ENCODE measurements at regions not wholly inside any gene's neighbourhood (a gene's known extent, or its start where the extent isn't known, plus 50 kb on each side); places are given as distances from the start of the nearest gene placed in this dataset.

GRCh38 chr6:122289762-122290539, 109.5 kb upstream of the HSF2 start:
- peak overlapping the region; percentile 50 for H2AFZ ChIP-seq
- H3K4me1 ChIP-seq = peaks cover 5% of the 10 kb centered on the region
- no peaks in the 10 kb centered on the region for H3K27me3 ChIP-seq (ENCODE audit: control insufficient read depth, insufficient read depth, low read length)
- H3K27ac ChIP-seq = no peak overlapping the region
- H3K79me2 ChIP-seq = no peaks in the 10 kb centered on the region
- no peaks in the 10 kb centered on the region for H3K36me3 ChIP-seq (ENCODE audit: control insufficient read depth, insufficient read depth, low read length)
- H3K9ac ChIP-seq = no peak overlapping the region
- H3K4me2 ChIP-seq (ENCODE audit: low read length) = no peak overlapping the region
- TF ChIP-seq CTCF (IDR thresholded peaks at IDR 0.05) = peak; percentile 67
- H3K4me3 ChIP-seq (ENCODE audit: low read depth, low read length) = no peak overlapping the region
- H3K9me3 ChIP-seq (ENCODE audit: control insufficient read depth, low read length) = no peaks in the 10 kb centered on the region

GRCh38 chr6:122297010-122297409, 102.4 kb upstream of the HSF2 start:
- no peaks in the 10 kb centered on the region for H3K79me2 ChIP-seq
- no peaks in the 10 kb centered on the region for H3K9me3 ChIP-seq (ENCODE audit: control insufficient read depth, low read length)
- H3K27ac ChIP-seq = no peak overlapping the region
- H3K27me3 ChIP-seq (ENCODE audit: control insufficient read depth, insufficient read depth, low read length) = no peaks in the 10 kb centered on the region
- no peak for TF ChIP-seq CTCF (IDR thresholded peaks at IDR 0.05)
- no peak overlapping the region for H3K4me2 ChIP-seq (ENCODE audit: low read length)
- H3K36me3 ChIP-seq (ENCODE audit: control insufficient read depth, insufficient read depth, low read length) = no peaks in the 10 kb centered on the region
- H2AFZ ChIP-seq = no peak overlapping the region
- H3K9ac ChIP-seq = no peak overlapping the region
- H3K4me1 ChIP-seq = no peaks in the 10 kb centered on the region
- H3K4me3 ChIP-seq (ENCODE audit: low read depth, low read length) = no peak overlapping the region

- no peak overlapping the region for H3K4me2 ChIP-seq (ENCODE audit: low read length)
- H3K27ac ChIP-seq = no peak overlapping the region
- no peaks in the 10 kb centered on the region for H3K79me2 ChIP-seq
- no peaks in the 10 kb centered on the region for H3K27me3 ChIP-seq (ENCODE audit: control insufficient read depth, insufficient read depth, low read length)
- no peak overlapping the region for H3K9ac ChIP-seq
- H3K36me3 ChIP-seq (ENCODE audit: control insufficient read depth, insufficient read depth, low read length) = no peaks in the 10 kb centered on the region
- H2AFZ ChIP-seq = no peak overlapping the region
- no peaks in the 10 kb centered on the region for H3K4me1 ChIP-seq
- no peak for TF ChIP-seq CTCF (IDR thresholded peaks at IDR 0.05)
- no peaks in the 10 kb centered on the region for H3K9me3 ChIP-seq (ENCODE audit: control insufficient read depth, low read length)
- H3K4me3 ChIP-seq (ENCODE audit: low read depth, low read length) = no peak overlapping the region
These were observed 97.4 kb upstream of the HSF2 start for GRCh38 chr6:122302067-122302466.

GRCh38 chr6:122307577-122307976, 91.9 kb upstream of the HSF2 start:
- TF ChIP-seq CTCF (IDR thresholded peaks at IDR 0.05) = no peak
- no peaks in the 10 kb centered on the region for H3K27me3 ChIP-seq (ENCODE audit: control insufficient read depth, insufficient read depth, low read length)
- H3K4me2 ChIP-seq (ENCODE audit: low read length) = no peak overlapping the region
- H3K27ac ChIP-seq = no peak overlapping the region
- no peaks in the 10 kb centered on the region for H3K36me3 ChIP-seq (ENCODE audit: control insufficient read depth, insufficient read depth, low read length)
- no peaks in the 10 kb centered on the region for H3K9me3 ChIP-seq (ENCODE audit: control insufficient read depth, low read length)
- no peaks in the 10 kb centered on the region for H3K79me2 ChIP-seq
- H2AFZ ChIP-seq = no peak overlapping the region
- no peak overlapping the region for H3K4me3 ChIP-seq (ENCODE audit: low read depth, low read length)
- no peak overlapping the region for H3K9ac ChIP-seq
- H3K4me1 ChIP-seq = peaks cover 4% of the 10 kb centered on the region

GRCh38 chr6:122308074-122308473, 91.4 kb upstream of the HSF2 start:
- no peak overlapping the region for H3K4me2 ChIP-seq (ENCODE audit: low read length)
- H3K4me3 ChIP-seq (ENCODE audit: low read depth, low read length) = no peak overlapping the region
- no peak for TF ChIP-seq CTCF (IDR thresholded peaks at IDR 0.05)
- H3K4me1 ChIP-seq = peaks cover 4% of the 10 kb centered on the region
- H3K36me3 ChIP-seq (ENCODE audit: control insufficient read depth, insufficient read depth, low read length) = no peaks in the 10 kb centered on the region
- H3K27ac ChIP-seq = no peak overlapping the region
- no peaks in the 10 kb centered on the region for H3K79me2 ChIP-seq
- H3K9me3 ChIP-seq (ENCODE audit: control insufficient read depth, low read length) = no peaks in the 10 kb centered on the region
- H2AFZ ChIP-seq = no peak overlapping the region
- H3K27me3 ChIP-seq (ENCODE audit: control insufficient read depth, insufficient read depth, low read length) = no peaks in the 10 kb centered on the region
- H3K9ac ChIP-seq = no peak overlapping the region

Data from parathyroid adenoma (tissue), 2 donors.